DMS53 treated with DMSO at 0.1 percent for 48 hours (cell line): ENCODE measurements at regions not wholly inside any gene's neighbourhood (a gene's known extent, or its start where the extent isn't known, plus 50 kb on each side); places are given as distances from the start of the nearest gene placed in this dataset.
"Not testable (repeated sequence)": the region's sequence is repeated elsewhere in the genome, so short reads cannot be mapped to it uniquely, and the experiment has no call there.

Source experiments
- DNase-seq: peaks from one replicate; lab custom pipeline; 2025; ENCODE audit not compliant: unreplicated experiment; lab: John Stamatoyannopoulos, UW

DNA sequence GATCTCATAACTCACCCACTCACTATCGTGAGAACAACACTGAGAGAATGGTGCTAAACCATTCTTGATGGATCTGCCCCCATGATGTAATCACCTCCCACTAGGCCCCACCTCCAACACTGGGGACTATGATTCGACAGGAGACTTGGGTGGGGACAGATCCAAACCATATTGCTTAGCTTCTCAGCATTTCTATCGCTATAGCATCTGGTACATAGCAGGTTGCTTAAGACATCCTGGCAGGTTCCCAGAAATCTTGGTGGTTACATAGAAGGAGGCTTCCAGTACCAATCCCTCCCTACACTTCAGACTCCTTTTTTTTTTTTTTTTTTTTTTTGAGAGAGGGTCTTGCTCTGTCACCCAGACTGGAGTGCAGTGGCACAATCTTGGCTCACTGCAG lies 487.8 kb downstream of the EDEM1 start:
- DNase-seq = no peak

GRCh38 chr3:5677555-5677954 lies 490.0 kb downstream of the EDEM1 start:
- DNase-seq = no peak

- no peak for DNase-seq
These were observed 490.7 kb downstream of the EDEM1 start for GRCh38 chr3:5678248-5678647.

- DNase-seq = no peak
These were observed 491.3 kb downstream of the EDEM1 start for GRCh38 chr3:5678844-5679243.

GRCh38 chr3:5687230-5687629 lies 499.7 kb downstream of the EDEM1 start:
- DNase-seq = no peak

- no peak for DNase-seq
These were observed 503.0 kb downstream of the EDEM1 start for GRCh38 chr3:5690490-5690889.

DNA sequence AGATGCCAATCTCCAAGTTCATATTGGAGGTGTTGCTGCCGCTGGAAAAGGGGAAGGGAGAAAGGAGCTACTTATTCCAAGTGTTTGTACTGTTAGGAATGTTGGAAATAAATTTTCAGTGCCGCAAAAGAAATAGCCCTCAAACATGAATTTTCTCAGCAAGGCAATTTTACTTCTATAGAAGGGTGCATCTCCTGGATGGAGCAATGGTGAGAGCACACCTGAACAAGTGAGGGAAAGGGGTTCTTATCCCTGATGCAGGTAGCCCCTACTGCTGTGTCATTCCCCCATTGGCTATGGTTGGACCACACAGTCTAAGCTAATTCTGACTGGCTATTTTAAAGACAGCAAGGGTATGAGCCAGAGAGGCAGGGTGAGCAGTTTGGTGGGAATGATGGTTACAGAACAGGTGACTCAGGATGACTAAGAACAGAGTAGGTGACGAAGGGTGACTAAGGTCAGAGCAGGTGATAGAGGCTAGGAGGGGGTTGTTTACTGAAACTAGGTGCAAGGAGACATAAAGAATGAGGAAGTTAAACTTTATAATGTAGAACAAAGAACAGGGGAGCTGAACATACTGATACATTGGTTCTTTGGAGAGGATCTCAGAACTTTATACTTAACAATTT lies 503.5 kb downstream of the EDEM1 start:
- no peak for DNase-seq

DNA sequence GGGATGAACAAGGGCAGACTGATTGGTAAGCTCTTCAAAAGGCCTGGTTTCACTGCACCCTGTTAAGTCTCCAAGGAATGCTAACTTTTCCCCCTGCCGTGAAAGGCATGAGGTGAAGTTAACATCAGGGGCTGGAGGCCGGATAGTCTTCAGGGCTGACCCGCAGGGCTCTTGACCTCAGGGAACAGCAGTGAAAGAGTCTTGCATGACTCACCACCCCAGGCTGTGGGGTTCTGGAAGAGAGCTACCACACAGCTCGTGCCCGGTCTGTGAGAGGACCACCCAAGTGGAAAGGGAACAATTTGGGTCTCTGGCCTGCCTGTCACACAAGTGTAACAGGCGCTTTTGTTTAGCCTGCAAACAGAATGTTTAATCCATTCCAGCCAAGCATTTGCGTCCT lies 504.9 kb downstream of the EDEM1 start:
- DNase-seq = no peak

DNA sequence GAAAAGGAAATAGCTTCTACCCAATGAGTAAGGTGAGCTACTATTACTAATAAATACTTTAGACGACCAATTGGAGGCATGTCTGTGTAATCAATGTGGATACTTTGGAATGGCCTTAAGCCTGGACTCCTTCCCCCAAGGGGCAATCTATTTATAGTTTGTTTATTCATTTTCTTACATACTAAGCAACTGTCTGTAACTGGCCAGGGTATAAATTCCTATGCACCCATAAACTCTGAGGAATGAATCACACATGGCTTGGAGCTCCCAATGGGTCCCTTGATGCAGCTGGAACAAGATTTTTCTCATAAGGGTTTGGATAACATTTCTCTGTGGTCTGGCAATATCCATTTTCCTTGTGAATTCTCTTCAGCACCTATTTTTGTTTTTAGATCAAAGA lies 506.8 kb downstream of the EDEM1 start:
- DNase-seq = no peak

GRCh38 chr3:5698851-5699250 lies 511.3 kb downstream of the EDEM1 start:
- DNase-seq = no peak

DNA sequence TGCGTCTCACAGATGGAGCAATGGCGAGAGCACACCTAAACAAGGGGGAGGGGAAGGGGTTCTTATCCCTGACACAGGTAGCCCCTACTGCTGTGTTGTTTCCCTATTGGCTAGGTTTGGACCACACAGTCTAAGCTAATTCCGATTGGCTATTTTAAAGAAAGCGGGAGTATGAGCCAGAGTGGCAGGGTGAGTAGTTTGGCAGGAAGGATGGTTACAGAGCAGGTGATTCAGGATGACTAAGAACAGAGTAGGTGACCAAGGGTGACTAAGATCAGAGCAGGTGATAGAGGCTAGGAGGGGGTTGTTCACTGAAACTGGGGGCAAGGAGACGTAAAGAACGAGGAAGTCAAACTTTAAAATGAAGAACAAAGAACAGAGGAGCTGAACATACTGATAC lies 511.8 kb downstream of the EDEM1 start:
- DNase-seq = no peak

DNA sequence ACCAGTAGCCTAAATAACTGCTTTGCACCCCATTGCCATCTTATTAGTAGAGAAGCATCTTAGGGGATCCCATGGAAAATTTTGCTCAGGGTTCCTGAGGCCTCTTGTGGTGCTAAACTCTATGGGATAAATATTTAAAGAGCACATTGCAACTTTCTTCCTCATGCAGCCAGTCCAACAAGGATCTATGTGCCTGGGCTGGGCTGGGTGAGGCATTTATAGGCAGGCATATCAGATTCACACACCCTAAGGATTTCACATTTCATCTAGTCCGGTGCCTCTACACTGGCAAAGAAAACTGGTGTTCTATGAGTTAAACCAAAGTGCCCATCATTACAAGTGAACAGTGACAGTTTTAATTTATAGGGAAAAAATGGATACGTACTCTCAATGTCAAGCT lies 512.3 kb downstream of the EDEM1 start:
- no peak for DNase-seq

DNA sequence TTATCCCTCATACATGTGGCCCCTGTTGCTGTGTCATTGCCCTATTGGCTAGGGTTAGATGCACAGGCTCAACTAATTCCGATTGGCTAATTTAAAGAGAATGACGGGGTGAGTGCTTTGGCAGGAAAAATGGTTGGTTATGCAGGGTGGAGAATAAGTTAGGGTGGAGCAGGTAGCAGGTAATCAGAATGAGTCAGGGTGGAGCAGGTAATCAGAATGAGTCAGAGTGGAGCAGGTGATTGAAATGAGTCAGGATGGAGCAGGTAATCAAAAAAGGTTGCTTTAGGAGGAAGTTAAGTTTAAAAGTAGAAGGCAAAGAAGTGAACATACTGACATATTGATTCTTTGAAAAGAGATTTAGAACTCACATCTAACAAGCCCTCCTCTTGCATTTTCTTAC lies 513.5 kb downstream of the EDEM1 start:
- not testable (repeated sequence) for DNase-seq

- DNase-seq = no peak
These were observed 520.3 kb downstream of the EDEM1 start for GRCh38 chr3:5707794-5708193.

DNA sequence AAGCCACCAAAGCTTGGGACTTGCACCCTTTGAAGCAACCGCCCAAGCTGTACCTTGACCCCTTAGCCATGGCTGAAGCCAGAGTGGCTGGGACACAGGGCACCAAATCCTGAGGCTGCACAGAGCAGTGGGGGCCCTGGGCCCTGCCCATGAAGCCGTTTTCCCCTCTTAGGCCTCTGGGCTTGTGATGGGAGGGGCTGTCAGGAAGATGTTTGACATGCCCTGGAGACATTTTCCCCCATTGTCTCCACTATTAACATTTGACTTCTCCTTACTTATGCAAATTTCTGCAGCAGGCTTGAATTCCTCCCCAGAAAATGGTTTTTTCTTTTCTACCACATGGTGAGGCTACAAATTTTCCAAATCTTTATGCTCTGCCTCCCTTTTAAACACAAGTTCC lies 522.2 kb downstream of the EDEM1 start:
- DNase-seq = no peak

- DNase-seq = no peak
These were observed 523.2 kb downstream of the EDEM1 start for GRCh38 chr3:5710718-5711117.

GRCh38 chr3:5717254-5717653 lies 529.7 kb downstream of the EDEM1 start:
- no peak for DNase-seq

GRCh38 chr3:5719668-5720067 lies 532.2 kb downstream of the EDEM1 start:
- not testable (repeated sequence) for DNase-seq

DNA sequence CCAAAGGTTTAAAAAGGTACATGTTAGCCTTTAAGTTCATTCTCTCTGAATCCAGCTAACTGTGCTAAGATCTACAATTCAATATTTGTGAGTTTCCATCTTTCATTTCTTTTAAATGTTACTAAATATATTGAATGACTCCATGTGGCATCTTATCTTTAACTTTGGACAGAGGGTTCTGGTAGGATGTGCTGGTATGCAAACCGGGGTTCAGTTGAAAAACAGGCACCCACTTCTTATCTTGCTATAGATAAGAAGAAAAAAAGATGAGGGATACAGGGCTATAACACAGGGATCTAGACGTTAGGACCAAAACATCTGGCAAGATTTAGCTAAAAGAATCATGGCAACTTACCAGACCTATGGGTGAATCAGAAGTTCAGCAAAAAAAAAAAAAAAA lies 538.3 kb downstream of the EDEM1 start:
- DNase-seq = no peak

DNA sequence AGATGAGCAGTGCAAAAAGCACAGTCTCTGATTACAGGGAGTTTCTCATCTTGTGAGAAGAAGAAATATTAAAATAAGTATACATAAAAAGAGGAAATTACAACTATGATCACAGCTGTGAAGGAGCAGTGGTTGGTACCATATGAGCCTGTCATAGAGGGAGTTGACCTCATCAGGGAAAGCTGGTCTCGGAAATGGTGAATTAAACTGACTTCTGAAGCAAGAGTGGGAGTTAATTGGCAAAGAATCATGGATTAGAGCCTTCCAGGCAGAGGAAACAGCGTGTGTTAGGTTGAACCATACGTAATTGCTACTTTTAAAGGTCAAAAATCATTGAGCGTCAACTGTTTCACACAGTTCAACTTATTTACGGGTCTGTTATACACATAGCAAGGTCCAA lies 539.1 kb downstream of the EDEM1 start:
- no peak for DNase-seq

GRCh38 chr3:5727743-5728484 lies 540.4 kb downstream of the EDEM1 start:
- no peak for DNase-seq

GRCh38 chr3:5729852-5730251 lies 542.3 kb downstream of the EDEM1 start:
- DNase-seq = no peak

DNA sequence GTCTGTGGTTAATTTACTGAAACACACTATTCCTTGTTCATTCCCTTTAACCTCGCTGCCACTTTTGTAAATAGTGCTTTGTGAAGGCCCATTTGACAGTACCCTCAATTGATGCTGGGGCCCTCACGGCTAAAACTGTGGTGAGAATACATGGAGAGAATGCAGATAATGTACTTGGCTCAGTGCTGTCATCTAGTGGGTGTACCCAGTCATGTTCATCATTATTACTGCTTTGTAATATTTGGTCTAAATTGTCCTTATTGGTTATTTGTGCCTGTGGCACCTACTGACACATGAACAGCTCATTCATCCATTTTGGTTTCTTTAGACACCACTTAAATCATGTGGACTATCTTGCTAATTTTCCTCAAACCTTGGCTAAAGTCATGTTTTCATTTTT lies 543.6 kb downstream of the EDEM1 start:
- DNase-seq = no peak
